GM13976 (cell line): ENCODE measurements at regions not wholly inside any gene's neighbourhood (a gene's known extent, or its start where the extent isn't known, plus 50 kb on each side); places are given as distances from the start of the nearest gene placed in this dataset.
A peak's percentile ranks its signal among the peaks of the same experiment; 100 is the strongest.
"Not testable (repeated sequence)": the region's sequence is repeated elsewhere in the genome, so short reads cannot be mapped to it uniquely, and the experiment has no call there.

ENCODE experiments used
- DNase-seq: peaks from one replicate; pipeline ENCODE4 v3.0.0; 2012; ENCODE audit warnings: low spot score
- CTCF ChIP-seq: IDR thresholded peaks from 2 replicates; pipeline ENCODE4 v1.5.1; 2012; ENCODE audit warnings: borderline replicate concordance, mild to moderate bottlenecking; ENCODE audit not compliant: insufficient read depth; ENCODE audit errors: extremely low read depth, missing control alignments, control extremely low read depth
- in situ Hi-C: fragments of 300-500 bp; cut with MboI; formaldehyde crosslinking; loops from one replicate; pipeline ENCODE4 v1.12.0; 2022; ENCODE audit warnings: low sequenced_read_pairs, mixed read lengths, inconsistent platforms; ENCODE audit not compliant: unreplicated experiment

GRCh38 chr4:27807207-27807606 lies 946.6 kb downstream of the STIM2 start:
- no peak for DNase-seq
- TF ChIP-seq CTCF, result no peak
- in situ Hi-C loops, result no loop called here

GRCh38 chr4:27811948-27812347 lies 951.3 kb downstream of the STIM2 start:
- in situ Hi-C loops, result no loop called here
- TF ChIP-seq CTCF, result no peak
- no peak for DNase-seq

DNA sequence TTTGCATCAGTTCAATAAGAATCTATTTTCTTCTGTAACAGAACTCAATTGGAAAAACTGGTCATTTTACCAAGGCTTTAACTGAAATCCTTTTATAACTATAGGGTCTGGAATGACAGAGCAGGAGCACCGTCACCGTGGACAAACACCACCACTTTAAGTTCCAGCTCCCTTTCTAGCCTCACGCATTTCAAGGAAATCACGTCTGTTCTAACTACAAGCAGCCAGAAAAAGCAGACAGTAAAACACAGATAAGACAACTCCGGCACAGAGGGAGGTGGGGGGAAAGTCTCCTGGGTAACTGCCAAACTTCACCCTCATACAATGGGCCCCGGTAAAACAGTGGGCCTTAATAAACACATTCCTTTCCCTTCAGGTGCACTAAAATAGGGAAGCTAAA lies 952.6 kb downstream of the STIM2 start:
- DNase-seq, in situ Hi-C loops: not testable (repeated sequence)

DNA sequence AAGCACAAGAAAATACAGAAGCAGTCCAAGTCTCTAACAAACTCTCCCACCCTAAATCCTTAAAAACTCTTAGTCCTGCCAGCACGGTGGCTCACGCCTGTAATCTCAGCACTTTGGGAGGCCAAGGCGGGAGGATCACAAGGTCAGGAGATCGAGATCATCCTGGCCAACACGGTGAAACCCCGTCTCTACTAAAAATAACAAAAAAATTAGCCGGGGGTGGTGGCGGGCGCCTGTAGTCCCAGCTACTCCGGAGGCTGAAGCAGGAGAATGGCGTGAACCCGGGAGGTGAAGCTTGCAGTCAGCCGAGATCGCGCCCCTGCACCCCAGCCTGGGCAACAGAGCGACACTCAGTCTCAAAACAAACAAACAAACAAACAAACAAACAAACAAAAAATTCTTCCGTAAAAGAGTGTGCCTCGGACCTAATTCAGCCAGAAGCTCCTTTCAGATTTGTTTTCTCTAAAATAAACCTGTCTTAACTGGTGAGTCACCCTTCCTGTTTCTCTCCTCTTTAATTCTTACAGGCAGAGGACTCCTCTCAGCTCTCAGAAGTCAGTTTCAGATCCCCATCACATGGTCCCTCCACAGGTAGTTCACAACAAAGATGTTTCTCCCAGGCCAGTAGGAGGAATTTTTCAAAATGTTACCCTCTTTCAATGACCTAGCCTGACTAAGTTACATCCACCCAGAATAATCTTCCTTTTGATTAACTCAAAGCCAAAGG lies 953.2 kb downstream of the STIM2 start:
- in situ Hi-C loops, result not testable (repeated sequence)
- DNase-seq, result peak; percentile 4

DNA sequence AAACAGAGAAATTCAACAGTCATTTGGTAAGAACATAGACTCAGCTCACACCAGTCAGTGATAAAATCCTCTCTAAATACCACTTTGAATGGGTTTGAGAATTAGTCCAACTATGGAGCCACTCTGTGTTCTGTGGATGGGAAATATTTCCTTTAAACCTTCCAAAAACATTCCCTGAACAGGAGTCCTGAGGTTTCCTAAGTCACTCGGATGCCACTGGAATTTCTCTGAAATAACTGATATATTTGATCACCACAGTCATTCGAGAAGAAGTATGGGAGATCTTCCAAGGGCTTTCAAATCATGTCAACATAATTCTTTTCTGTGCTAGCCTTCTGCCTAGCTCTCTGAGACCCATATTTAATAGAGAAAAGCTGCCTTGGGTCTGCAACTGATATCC lies 958.6 kb downstream of the STIM2 start:
- in situ Hi-C loops, result no loop called here
- no peak for TF ChIP-seq CTCF

GRCh38 chr4:27828843-27829242 lies 968.2 kb downstream of the STIM2 start:
- no peak for TF ChIP-seq CTCF
- in situ Hi-C loops, result no loop called here
- no peak for DNase-seq

More for the DNA sequence above, 958.6 kb downstream of the STIM2 start:
- no peak for DNase-seq

- no peak for DNase-seq
- no peak for TF ChIP-seq CTCF
- in situ Hi-C loops, result no loop called here
These were observed 969.6 kb downstream of the STIM2 start for GRCh38 chr4:27830251-27830650.

GRCh38 chr4:27835851-27836250 lies 975.2 kb downstream of the STIM2 start:
- in situ Hi-C loops, result no loop called here
- DNase-seq, result no peak
- TF ChIP-seq CTCF, result no peak
